ENCODE measurements at regions not wholly inside any gene's neighbourhood (a gene's known extent, or its start where the extent isn't known, plus 50 kb on each side); places are given as distances from the start of the nearest gene placed in this dataset.

GRCh38 chr18:8882632-8883408 lies 177.5 kb downstream of the MTCL1 start:
- ChIA-PET CTCF (interaction anchor here (0.9 to 1.0 kb wide), 2 partner anchors 100 to 105 kb away, joined by 4 to 9 read pairs; no protein-coding TSS in a partner anchor), POLR2A (no interaction called here)
- peak; percentile 7 for DNase-seq (ENCODE audit: low read depth, low spot score)
- H3K27ac ChIP-seq (ENCODE audit: insufficient read depth, low read depth, low read length): no peak overlapping the region
- H4K20me1 ChIP-seq (replicated peaks; ENCODE audit: control insufficient read depth, extremely low read depth, insufficient read depth, low read length): no peaks in the 10 kb centered on the region
- TF ChIP-seq MAX (IDR thresholded peaks at IDR 0.05; ENCODE audit: insufficient read depth, insufficient read length) (no peak), CTCF (IDR thresholded peaks at IDR 0.05; ENCODE audit: extremely low read depth in 1 of 2, insufficient read depth in 1 of 2, low read depth in 1 of 2, low read length in 2 of 2) (peak; percentile 5 to 23)
- no peaks in the 10 kb centered on the region for H3K9me3 ChIP-seq (replicated peaks; ENCODE audit: control insufficient read depth, insufficient read depth, low read length)
- no TSS peak for BruUV-seq (replicated peaks)
- H3K4me3 ChIP-seq (replicated peaks in 1 of 3; ENCODE audit: insufficient read depth in 1 of 3, low read depth in 1 of 3, low read length in 3 of 3): no peak overlapping the region
- no peak overlapping the region for H3K9ac ChIP-seq (replicated peaks; ENCODE audit: extremely low read depth, insufficient read depth, low read length)
- no peak overlapping the region for H3K4me2 ChIP-seq (ENCODE audit: insufficient read depth, low read length)
- no peaks in the 10 kb centered on the region for H3K79me2 ChIP-seq (ENCODE audit: control insufficient read depth, insufficient read depth, low read length)
- no peaks in the 10 kb centered on the region for H3K9me1 ChIP-seq (replicated peaks; ENCODE audit: control insufficient read depth, extremely low read depth, insufficient read depth, low read length)
- intact Hi-C loops (cut with micrococcal nuclease) (loop anchor here (5.0 to 10.0 kb wide), 2 partner anchors 104 to 172 kb away; no protein-coding TSS in a partner anchor), dilution Hi-C loops (cut with MboI; ENCODE audit: extremely low pct_ligation_motif_present, low sequenced_read_pairs) (no loop called here)
- peaks cover 0 to 1% of the 10 kb centered on the region in 2 experiments for H3K27me3 ChIP-seq (ENCODE audit: control insufficient read depth in 2 of 2, insufficient read depth in 2 of 2, low read length in 2 of 2)
- no peak for FAIRE-seq
- H3K36me3 ChIP-seq (ENCODE audit: control insufficient read depth in 2 of 2, extremely low read depth in 1 of 2, insufficient read depth in 2 of 2, low read length in 2 of 2): no peaks in the 10 kb centered on the region
- no peak overlapping the region for H2AFZ ChIP-seq (ENCODE audit: low read depth, low read length)
- no peaks in the 10 kb centered on the region for H3K4me1 ChIP-seq (ENCODE audit: control insufficient read depth, extremely low read depth, insufficient read depth, low read length)

GRCh38 chr18:8883409-8883668 lies 178.0 kb downstream of the MTCL1 start:
- no peaks in the 10 kb centered on the region for H3K9me1 ChIP-seq (replicated peaks; ENCODE audit: control insufficient read depth, extremely low read depth, insufficient read depth, low read length)
- H3K9ac ChIP-seq (replicated peaks; ENCODE audit: extremely low read depth, insufficient read depth, low read length): no peak overlapping the region
- no peaks in the 10 kb centered on the region for H3K4me1 ChIP-seq (ENCODE audit: control insufficient read depth, extremely low read depth, insufficient read depth, low read length)
- H3K4me2 ChIP-seq (ENCODE audit: insufficient read depth, low read length): no peak overlapping the region
- H3K9me3 ChIP-seq (replicated peaks; ENCODE audit: control insufficient read depth, insufficient read depth, low read length): no peaks in the 10 kb centered on the region
- no TSS peak for BruUV-seq (replicated peaks)
- no peaks in the 10 kb centered on the region for H3K79me2 ChIP-seq (ENCODE audit: control insufficient read depth, insufficient read depth, low read length)
- POLR2A ChIA-PET: no interaction called here
- H3K36me3 ChIP-seq (ENCODE audit: control insufficient read depth in 2 of 2, extremely low read depth in 1 of 2, insufficient read depth in 2 of 2, low read length in 2 of 2): no peaks in the 10 kb centered on the region
- CTCF ChIA-PET: no interaction called here
- H3K27ac ChIP-seq (ENCODE audit: insufficient read depth, low read depth, low read length): no peak overlapping the region
- H3K4me3 ChIP-seq (replicated peaks in 1 of 3; ENCODE audit: insufficient read depth in 1 of 3, low read depth in 1 of 3, low read length in 3 of 3): no peak overlapping the region
- dilution Hi-C loops (cut with MboI; ENCODE audit: extremely low pct_ligation_motif_present, low sequenced_read_pairs) (no loop called here), intact Hi-C loops (cut with micrococcal nuclease) (loop anchor here (5.0 to 10.0 kb wide), 2 partner anchors 104 to 171 kb away; no protein-coding TSS in a partner anchor)
- no peak for DNase-seq (ENCODE audit: low read depth, low spot score)
- TF ChIP-seq MAX (IDR thresholded peaks at IDR 0.05; ENCODE audit: insufficient read depth, insufficient read length) (no peak), EZH2 (IDR thresholded peaks at IDR 0.05; ENCODE audit: borderline replicate concordance, low read depth, low read length, severe bottlenecking) (no peak), POLR2AphosphoS5 (IDR thresholded peaks at IDR 0.05; ENCODE audit: insufficient read depth, low read depth, low read length) (no peak), MYC (IDR thresholded peaks at IDR 0.05; ENCODE audit: low read depth, low read length) (no peak), POLR2A (IDR thresholded peaks at IDR 0.05; ENCODE audit: low read depth, low read length) (no peak), CTCF (IDR thresholded peaks at IDR 0.05; ENCODE audit: extremely low read depth in 1 of 2, insufficient read depth in 1 of 2, low read depth in 1 of 2, low read length in 2 of 2) (no peak), JUN (IDR thresholded peaks at IDR 0.05; ENCODE audit: borderline replicate concordance, insufficient read depth, insufficient read length, low read depth) (no peak), GATA2 (IDR thresholded peaks at IDR 0.05; ENCODE audit: insufficient read depth, insufficient read length, low read depth, low read length) (no peak)
- H2AFZ ChIP-seq (ENCODE audit: low read depth, low read length): no peak overlapping the region
- H4K20me1 ChIP-seq (replicated peaks; ENCODE audit: control insufficient read depth, extremely low read depth, insufficient read depth, low read length): no peaks in the 10 kb centered on the region
- peaks cover 0 to 1% of the 10 kb centered on the region in 2 experiments for H3K27me3 ChIP-seq (ENCODE audit: control insufficient read depth in 2 of 2, insufficient read depth in 2 of 2, low read length in 2 of 2)
- no peak for FAIRE-seq
